ENCODE measurements at regions not wholly inside any gene's neighbourhood (a gene's known extent, or its start where the extent isn't known, plus 50 kb on each side); places are given as distances from the start of the nearest gene placed in this dataset.

DNA sequence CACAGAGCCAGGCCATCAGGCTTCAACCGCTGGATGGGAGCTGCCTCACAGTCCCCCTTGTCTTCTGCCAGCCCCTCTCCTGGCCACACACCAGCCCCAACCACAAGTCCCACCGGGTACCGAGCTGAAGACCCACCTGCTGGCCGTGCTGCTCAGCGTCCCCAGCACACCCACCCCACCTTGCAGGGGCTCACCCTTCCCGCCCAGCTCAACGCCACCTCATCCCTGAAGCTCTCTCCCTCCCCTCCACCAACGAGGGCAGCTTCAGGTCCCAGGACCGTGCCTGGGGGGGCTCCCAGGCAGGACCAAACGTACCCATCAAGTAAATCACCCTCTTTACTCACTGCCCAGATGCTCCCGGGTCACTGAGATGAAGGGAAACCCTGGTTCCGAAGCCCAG, 141.0 kb downstream of the CRYBB2 start:
- no peak for ATAC-seq

DNA sequence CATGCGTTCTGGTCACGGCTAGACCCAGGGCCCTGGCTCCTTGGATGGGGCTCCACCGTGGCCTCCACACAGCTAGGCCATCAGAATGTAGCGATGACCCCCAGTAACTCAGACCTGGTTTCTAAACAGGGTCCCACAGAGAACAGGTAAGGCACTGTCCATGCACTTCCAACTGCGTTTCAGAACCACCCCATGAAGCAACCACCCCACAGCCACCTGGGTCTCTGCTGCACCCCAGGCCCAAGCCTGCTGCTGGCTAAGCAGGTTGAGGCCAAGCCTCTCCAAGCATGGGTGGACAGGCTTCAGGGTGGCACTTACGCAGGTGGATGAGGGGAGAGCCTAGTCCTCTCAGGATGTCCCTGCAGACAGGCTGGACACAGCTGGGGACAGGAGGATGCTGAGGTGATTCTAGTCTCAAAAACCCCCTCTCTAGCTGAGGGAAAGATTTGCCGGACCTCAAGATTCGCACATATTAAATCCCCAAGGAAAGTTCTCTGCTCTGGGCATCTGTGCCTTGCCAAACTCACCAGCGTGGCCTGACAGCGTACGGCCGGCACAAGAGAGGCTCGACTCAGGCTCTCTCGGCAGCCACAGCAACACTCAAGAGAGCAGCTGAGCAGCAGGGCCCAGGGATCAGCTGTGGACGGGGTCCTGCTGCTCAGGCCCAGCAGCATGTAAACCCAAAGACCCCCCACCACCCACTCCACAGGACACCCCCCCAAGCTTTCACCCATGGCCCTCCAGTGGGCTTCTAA, 141.6 kb downstream of the CRYBB2 start:
- H3K27ac Mint-ChIP-seq: no peak overlapping the region
- peak in 1 of 2 donors; percentile 41 for DNase-seq (ENCODE audit: low spot score in 2 of 2)
- H3K36me3 Mint-ChIP-seq: no peaks in the 10 kb centered on the region
- ATAC-seq: no peak
- H3K9me3 Mint-ChIP-seq: no peaks in the 10 kb centered on the region

More for the DNA sequence above, 141.0 kb downstream of the CRYBB2 start:
- Mint-ChIP-seq H3K27ac (peak overlapping the region in 1 of 2 donors; percentile 9), H3K9me3 (no peaks in the 10 kb centered on the region), H3K36me3 (no peaks in the 10 kb centered on the region)
- DNase-seq (ENCODE audit: low spot score in 2 of 2): peak in 1 of 2 donors; percentile 34

DNA sequence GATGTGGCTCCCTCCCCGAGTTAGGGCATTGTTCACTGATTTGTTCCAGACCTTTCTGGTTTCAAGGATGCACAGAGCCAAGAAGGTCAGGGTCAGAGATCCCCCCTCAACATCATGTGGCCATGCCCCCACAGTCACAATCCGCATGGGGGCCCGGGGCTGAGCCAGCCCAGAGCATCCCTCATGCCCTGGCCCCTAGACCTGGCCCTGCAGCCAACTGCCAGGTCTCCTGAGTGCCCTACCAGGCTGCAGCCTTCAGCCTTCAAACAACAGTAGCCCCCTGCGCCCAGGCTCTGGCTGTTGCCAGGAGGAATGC, 142.4 kb downstream of the CRYBB2 start:
- no peaks in the 10 kb centered on the region for H3K36me3 Mint-ChIP-seq
- ATAC-seq (peak; percentile 19 to 37), DNase-seq (ENCODE audit: low spot score in 2 of 2) (no peak)
- no peaks in the 10 kb centered on the region for H3K9me3 Mint-ChIP-seq
- no peak overlapping the region for H3K27ac Mint-ChIP-seq

DNA sequence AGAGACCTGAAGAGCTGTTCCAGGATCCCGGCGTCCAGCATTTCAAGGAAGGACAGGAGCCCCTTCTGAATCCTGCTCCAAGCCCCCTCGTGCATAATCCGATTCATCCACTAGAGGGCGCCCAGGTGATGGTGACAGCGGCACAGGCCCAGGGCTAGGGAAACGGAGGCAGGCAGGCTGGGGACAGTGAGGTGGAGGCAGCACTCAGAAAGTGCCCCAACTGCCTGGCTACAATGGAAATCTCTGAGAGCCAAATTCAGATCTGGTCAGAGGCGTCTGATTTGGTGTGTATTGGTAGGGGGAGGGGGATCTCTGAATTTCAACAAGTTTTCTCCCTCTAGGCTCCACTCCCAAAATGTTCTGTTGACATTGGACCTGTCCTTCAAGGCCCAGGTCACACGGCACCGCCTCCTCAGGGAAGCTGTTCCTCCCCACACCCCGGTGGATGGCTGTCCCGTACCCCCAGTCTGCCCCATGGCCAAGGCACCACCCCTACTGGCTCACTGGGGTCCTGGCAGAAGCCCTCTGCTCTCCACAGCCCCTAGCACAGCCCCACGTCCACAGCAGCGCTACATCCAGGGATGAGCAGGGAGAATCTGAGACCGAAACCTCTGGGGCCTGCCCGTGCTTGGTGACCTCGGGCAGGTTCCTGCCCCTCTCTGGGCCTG, 142.9 kb downstream of the CRYBB2 start:
- H3K36me3 Mint-ChIP-seq: no peaks in the 10 kb centered on the region
- DNase-seq (ENCODE audit: low spot score in 2 of 2) (peak in 1 of 2 donors; percentile 87), ATAC-seq (peak; percentile 81 to 86)
- no peaks in the 10 kb centered on the region for H3K9me3 Mint-ChIP-seq
- peak overlapping the region in 1 of 2 donors; percentile 26 for H3K27ac Mint-ChIP-seq

DNA sequence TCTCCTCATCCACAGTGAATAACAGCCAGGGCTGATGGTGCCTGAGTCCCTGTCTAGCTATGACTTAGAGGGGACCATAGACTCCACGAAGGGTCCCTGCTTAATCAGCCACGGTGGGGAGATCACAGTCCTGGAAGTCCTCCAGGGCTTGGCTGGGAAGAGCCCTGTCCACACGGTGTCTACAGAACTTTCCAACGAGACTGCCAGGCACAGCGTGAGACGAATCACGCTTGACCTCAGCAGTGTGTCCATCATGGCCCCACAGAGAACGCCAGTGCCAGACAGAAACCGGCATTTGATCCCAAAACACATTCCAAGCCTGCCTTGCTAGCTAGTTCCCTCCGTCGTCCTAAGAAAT, 143.4 kb downstream of the CRYBB2 start:
- H3K9me3 Mint-ChIP-seq: no peaks in the 10 kb centered on the region
- DNase-seq (ENCODE audit: low spot score in 2 of 2): no peak
- ATAC-seq: peak in 1 of 2 donors; percentile 6
- H3K27ac Mint-ChIP-seq: peak overlapping the region in 1 of 2 donors; percentile 26
- H3K36me3 Mint-ChIP-seq: no peaks in the 10 kb centered on the region

DNA sequence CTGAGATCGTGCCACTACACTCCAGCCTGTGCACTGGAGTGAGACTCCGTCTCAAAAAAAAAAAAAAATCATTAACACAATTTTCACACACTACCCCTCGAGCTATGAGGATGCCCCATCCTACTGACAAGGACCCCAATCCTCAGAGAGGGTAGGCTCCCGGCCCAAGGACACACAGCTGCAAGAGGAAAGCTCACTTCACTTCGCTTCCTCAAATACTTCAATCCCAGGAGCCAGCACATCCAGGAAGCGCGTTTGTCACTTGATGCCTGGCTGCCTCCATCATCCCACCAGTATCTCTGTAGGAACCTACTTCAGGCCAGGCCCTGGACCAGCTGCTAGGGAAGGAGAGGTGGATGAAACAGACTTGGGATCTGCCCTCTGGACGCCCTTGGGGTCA, 144.0 kb downstream of the CRYBB2 start:
- Mint-ChIP-seq H3K9me3 (no peaks in the 10 kb centered on the region), H3K27ac (peak overlapping the region in 1 of 2 donors; percentile 18), H3K36me3 (no peaks in the 10 kb centered on the region)
- ATAC-seq: no peak
- no peak for DNase-seq (ENCODE audit: low spot score in 2 of 2)

DNA sequence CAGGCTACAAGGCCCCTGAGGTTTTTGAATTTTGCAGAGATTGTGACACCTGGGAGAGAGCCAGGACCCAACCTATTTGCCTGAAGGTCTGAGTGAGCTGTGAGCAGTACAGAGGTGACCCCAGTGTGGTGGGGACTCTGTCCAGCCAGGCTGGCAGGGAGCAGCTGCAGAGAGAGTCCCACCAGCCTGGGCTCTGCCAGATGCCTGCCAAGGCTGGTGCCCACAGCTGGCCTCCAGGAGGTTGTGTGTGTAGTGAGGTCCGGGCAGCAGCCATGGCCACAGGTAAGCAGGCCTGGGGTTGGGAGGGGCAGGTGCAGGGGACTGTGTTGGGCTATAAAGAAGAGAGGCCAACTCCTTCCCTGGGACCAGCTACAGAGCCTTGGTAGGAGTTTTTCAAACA, 144.8 kb downstream of the CRYBB2 start:
- peak overlapping the region; percentile 9 to 18 for H3K27ac Mint-ChIP-seq

DNA sequence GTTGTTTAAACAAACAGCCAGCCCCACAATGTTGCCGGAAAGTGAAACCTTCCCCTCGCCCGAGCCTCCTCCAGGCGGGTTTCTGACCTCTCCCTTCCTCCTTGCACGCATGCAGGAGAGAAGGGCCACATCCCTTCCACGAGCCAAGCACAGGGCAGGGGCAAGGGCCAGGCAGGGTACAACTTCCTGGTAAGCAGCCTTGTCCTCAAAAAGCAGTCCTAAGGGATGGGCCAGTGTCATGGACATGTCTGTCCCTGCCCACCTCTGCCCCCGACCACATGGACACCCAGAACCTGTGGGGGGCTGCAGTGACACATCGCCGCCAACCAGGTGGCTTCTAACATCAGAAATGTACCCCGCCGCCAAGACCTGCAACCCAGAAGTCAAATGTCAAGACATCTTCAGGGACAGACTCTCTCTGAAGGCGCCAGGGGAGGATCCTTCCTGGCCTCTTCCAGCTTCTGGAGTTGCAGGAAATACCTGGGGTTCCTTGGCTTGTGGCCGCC, 145.3 kb downstream of the CRYBB2 start:
- Mint-ChIP-seq H3K27ac (peak overlapping the region in 1 of 2 donors; percentile 10), H3K9me3 (no peaks in the 10 kb centered on the region), H3K36me3 (no peaks in the 10 kb centered on the region)
- DNase-seq (ENCODE audit: low spot score in 2 of 2) (no peak), ATAC-seq (no peak)

More for the DNA sequence above, 144.8 kb downstream of the CRYBB2 start:
- Mint-ChIP-seq H3K9me3 (no peaks in the 10 kb centered on the region), H3K36me3 (no peaks in the 10 kb centered on the region)
- no peak for ATAC-seq
- no peak for DNase-seq (ENCODE audit: low spot score in 2 of 2)

DNA sequence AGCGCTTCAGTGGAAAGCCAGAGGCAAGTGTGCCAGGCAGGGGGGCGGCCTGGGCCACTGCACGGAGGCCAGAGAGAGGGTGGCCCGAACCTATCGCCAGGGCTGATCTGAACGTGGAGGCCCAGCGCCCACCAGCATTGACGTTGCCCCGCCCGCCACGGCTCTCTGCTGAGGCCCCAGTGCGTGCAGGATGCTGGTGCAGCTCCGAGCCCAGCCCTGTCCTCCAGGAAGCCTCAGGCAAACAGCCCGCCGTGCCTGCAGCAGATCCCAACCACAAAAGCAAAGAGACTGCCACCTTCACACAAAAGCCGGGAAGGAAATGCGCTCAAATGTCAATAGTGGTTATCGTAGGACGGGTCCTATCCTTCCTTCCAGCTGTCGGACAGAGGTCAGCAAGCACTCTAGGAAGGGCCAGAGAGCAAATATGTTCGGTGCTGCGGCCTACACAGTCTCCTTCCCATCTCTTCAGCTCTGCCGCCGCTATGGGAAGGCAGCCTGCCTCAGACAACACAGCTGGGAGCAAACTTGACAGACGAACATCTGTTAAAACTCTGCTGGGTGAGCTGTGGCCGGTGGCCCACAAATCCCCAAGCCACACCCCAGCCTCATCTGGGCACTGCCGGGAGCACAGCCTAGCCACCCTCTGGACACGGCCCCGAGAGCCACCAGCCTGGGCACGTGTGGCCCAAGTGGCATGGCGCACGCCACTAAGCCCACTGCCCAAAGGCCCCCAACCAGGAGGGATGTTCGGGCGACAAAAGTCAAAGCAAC, 146.2 kb downstream of the CRYBB2 start:
- DNase-seq (ENCODE audit: low spot score in 2 of 2) (no peak), ATAC-seq (no peak)
- Mint-ChIP-seq H3K36me3 (no peaks in the 10 kb centered on the region), H3K9me3 (no peaks in the 10 kb centered on the region), H3K27ac (peak overlapping the region in 1 of 2 donors; percentile 10)

DNA sequence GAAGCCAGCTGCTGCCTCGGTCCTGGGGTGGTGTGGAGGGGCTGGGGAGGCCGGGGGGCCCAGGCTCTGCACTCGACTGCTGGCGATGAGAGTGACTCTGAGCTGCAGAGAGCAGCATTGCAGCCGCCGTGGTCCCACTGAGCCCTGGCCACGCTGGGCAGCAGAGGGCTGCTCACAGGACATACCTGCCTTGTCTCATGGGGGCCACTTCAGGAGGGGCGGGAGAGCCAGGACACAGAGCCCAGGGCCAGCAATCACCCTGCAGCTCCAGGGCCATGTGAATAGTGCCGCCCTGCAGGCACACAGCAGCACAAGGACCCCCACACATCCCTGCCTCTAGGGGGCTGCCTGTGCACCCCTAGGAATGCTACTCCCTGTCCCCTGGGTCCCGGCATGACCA, 147.0 kb downstream of the CRYBB2 start:
- DNase-seq (ENCODE audit: low spot score in 2 of 2): no peak
- H3K9me3 Mint-ChIP-seq: no peaks in the 10 kb centered on the region
- ATAC-seq: no peak
- no peak overlapping the region for H3K27ac Mint-ChIP-seq
- H3K36me3 Mint-ChIP-seq: no peaks in the 10 kb centered on the region

DNA sequence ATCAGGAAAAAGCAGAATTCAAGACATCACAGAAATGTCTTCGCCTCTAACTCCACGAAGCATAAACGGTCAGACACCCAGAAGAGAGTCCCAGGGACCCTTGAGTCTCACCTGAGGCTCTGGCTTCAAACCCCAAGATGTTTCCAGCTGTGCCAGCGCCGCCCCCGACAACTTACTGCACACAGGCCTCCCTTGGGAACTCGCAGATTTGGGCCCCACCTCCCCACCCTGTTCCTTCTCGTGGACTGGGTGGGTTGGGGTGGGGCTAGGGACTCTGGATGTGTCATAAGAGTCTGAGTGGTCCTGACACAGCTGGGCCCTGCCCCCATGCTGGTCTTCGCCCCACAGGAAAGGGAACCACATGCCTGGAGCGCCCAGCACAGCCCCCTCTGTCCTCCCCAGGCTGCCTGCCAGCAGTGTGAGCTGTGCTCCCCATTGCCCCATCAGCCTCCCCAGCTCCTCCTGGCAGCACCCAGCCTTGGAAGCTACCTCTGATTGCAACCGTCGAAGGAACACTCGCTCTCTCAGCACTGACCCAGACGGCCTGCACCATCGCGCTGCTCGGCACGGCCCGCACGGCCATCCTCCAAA, 147.5 kb downstream of the CRYBB2 start:
- ATAC-seq (no peak), DNase-seq (ENCODE audit: low spot score in 2 of 2) (no peak)
- Mint-ChIP-seq H3K36me3 (no peaks in the 10 kb centered on the region), H3K9me3 (no peaks in the 10 kb centered on the region), H3K27ac (peak overlapping the region in 1 of 2 donors; percentile 83)

DNA sequence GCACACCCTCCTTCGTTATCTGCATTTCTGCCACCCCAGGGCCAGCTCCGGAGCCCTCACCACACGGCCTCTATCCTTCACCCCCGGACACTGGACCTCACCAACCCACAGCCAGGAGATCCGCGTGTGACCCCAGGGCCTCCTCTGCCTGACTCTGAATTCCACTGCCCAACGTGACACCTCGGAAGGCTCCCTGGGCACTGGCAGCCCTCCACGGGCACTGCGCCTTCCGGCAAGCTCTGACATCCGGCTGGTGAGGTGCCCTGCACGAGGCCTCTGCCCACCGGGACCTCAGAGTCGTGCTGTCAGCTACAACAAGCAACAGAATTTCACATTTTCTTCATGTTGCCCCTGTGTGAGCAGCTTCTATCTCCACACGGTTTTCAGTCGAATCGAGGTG, 148.3 kb downstream of the CRYBB2 start:
- ATAC-seq (no peak), DNase-seq (ENCODE audit: low spot score in 2 of 2) (no peak)
- no peak overlapping the region for H3K27ac Mint-ChIP-seq
- no peaks in the 10 kb centered on the region for H3K36me3 Mint-ChIP-seq
- no peaks in the 10 kb centered on the region for H3K9me3 Mint-ChIP-seq

DNA sequence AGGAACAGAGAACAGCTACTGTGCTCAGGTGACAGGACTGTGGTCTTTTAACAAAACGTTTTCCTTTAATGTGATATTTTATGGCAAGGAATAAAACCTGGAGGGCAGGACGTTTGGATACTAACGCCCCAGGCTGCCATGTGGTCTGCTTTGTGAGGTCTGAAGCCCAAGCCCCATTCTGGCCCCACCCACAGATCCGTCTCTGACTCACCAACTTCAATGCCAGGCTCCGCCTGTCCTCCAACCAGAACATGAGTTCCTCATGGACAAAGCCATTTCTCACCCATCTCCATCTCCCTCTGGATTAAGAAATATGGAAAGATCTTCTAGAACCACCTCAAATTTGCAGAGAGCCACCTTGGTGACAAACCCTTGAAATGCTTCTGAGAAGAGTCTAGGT, 148.8 kb downstream of the CRYBB2 start:
- ATAC-seq: no peak
- no peaks in the 10 kb centered on the region for H3K9me3 Mint-ChIP-seq
- no peak for DNase-seq (ENCODE audit: low spot score in 2 of 2)
- H3K27ac Mint-ChIP-seq: no peak overlapping the region
- H3K36me3 Mint-ChIP-seq: no peaks in the 10 kb centered on the region

DNA sequence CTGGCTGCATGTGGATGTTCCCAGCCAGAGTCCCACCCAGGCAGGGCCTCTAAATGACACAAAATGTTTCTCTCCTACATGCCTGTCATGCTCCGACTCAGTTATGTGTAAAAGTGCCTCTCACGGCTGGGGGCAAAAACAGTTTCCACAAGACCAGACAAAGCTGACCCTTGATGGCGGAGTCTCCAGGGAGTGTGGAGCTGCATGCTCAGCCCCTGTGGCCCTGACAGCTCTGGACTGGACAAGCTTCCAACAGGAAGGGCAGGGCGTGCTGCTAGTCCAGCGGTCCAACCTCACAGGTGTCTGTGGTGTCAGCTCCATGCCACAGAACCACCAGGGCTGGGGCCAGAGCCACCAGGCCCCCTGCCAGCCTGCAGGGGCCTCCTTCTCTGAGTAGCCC, 149.6 kb downstream of the CRYBB2 start:
- Mint-ChIP-seq H3K9me3 (no peaks in the 10 kb centered on the region), H3K36me3 (no peaks in the 10 kb centered on the region), H3K27ac (peak overlapping the region in 1 of 2 donors; percentile 38)
- ATAC-seq: no peak
- no peak for DNase-seq (ENCODE audit: low spot score in 2 of 2)

DNA sequence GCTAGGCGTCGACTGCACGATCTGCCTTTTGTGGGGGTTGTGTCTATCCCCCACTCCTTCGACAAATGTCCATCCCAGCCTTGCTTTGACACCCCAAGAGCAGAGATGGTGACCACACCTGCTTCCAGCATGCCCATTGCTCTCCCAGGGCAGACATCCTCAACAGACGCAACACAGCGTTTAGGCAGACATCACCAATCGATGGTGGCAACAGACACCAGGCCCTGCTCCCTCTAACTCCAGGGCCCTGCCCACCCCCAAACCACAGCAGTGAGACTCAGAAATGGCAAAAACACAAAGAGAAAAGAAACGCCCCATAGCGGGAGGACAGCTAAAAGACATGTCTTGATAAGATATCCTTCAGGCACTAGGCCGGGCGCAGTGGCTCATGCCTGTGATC, 150.9 kb downstream of the CRYBB2 start:
- Mint-ChIP-seq H3K9me3 (no peaks in the 10 kb centered on the region), H3K27ac (peak overlapping the region in 1 of 2 donors; percentile 29), H3K36me3 (no peaks in the 10 kb centered on the region)
- ATAC-seq: no peak
- no peak for DNase-seq (ENCODE audit: low spot score in 2 of 2)

DNA sequence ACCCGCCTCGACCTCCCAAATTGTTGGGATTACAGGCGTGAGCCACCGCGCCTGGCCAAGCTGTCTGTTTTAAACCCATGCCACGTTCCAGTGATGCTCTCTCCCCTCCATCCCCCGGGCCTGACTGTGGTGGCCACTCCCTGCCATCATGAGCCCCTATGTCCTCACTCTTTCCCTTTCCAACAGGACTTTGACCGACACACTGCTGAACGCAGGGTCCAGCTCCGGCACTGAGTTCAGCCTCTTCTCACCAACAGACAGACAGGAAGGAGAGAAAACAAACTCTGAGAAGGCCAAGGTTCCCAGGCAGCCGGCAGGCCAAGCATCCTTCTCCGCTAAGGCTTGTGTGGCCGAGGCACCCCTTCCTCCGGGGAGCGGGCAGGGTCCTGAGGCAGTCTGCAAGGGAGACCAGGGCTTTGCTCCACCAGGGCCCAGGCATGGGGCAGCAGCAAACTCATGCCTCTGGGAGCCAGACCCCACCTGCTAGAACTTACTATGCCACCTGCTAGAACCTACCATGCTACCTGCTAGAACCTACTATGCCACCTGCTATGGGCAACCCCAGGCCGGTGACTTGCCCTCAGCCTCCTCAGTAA, 152.7 kb downstream of the CRYBB2 start:
- DNase-seq (ENCODE audit: low spot score in 2 of 2): no peak
- H3K36me3 Mint-ChIP-seq: no peaks in the 10 kb centered on the region
- no peaks in the 10 kb centered on the region for H3K9me3 Mint-ChIP-seq
- H3K27ac Mint-ChIP-seq: peak overlapping the region in 1 of 2 donors; percentile 19
- no peak for ATAC-seq
